ENCODE measurements at regions not wholly inside any gene's neighbourhood (a gene's known extent, or its start where the extent isn't known, plus 50 kb on each side); places are given as distances from the start of the nearest gene placed in this dataset.

DNA sequence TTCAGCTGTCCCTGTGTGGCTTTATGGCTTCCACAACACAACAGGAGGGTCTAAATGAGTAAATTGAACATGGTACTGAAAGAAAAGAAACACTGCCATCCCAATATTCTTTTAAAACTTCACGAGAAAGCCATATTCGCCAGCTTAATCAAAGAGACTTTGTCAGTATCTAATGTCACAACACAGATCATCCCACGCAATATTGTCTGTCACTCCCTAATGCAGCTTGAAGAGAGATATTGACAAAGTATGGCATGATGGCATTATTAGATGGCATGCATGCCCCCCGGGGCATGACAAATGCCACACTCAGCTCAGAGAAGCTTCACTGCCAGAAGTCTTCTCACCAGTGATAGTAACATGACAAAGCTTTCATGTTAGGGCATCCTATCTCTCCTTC is 197.8 kb downstream of the TTC8 start:
- no peak for DNase-seq

DNA sequence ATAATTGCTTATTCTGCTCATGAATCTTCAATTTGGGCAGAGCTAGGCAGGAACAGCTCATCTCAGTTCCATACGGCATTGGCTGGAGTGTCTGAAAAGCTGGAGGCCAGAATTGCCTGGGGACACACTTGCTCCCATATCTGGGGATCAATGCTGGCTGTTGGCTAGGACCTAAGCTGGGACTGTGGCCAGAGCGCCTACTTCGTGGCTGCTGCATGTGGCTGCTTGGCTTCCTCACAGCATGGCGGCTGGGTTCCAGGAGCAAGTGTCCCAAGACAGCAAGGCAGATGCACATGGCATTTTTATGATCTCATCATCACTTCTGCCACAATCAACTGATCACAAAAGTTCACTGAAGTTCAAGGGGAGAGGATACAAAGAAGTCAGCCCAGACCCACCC is 200.2 kb downstream of the TTC8 start:
- no peak for DNase-seq

GRCh38 chr14:89025561-89026236 is 201.2 kb downstream of the TTC8 start:
- no peak for DNase-seq

- peak; percentile 72 for DNase-seq
Observed at GRCh38 chr14:89027097-89027740, 202.8 kb downstream of the TTC8 start.

DNA sequence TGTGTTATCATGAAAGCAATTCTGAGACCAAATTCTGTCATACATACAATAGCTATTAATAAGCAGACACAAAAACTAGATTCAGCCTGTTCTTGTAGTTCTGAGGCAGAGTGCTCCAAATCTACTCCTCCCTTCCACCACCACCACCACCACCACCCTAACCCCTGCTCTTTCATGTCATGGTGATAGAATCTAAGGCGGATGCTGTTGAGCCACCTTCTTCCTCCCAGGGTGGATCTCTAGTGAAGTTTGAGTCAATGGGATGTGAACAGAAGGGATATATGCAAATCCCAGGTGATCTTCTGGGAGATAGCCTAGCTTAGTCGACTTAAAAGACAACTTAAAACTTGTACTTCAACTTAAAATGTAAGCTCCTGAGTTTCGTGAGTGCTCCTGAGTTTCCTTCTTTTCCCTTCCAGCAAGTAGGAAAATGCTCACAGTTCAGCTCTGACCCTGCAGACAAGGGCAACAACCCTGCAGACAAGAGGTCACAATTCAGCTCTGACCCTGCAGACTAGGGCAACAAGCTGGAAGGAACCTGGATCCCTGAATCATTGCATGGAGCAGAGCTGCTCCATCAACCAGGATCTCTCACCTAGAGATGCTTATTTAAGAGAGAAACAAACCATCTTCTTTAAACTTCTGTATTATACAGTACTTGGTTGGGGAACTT is 204.1 kb downstream of the TTC8 start:
- DNase-seq = no peak

DNA sequence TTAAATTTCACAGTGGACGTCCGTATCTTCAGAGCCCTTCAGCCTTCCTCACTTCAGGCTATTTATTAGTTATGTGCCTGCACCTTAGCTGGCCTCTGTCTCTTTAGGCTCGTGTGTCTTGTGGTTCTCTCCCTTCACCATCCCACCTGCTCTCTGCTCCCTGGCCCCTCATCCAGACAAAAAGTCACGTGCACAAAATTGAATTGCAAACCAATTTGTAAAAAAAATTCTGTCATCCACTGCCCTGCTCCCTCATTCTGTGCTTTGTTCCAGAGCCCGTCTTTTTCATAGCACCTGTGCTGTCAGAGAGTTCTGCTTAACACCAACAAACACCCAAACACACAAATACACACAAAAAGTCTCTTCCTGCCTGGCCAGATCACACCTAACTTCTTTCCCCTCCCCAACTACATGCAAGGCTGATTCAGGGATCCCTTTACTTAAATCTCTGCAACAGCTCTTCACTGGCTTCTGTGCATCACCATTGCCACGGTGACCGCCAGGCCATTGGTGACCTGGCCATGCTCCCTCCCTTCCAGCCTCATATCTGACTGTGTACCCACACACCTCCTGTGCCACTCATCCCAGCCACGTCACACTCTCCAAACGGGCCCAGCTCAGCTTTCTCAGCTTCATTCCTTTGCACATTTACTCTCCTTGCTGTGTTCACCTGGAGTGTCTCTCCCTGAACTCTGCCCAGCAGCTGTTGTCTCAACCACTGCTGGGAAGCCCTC is 205.7 kb downstream of the TTC8 start:
- DNase-seq = no peak

DNA sequence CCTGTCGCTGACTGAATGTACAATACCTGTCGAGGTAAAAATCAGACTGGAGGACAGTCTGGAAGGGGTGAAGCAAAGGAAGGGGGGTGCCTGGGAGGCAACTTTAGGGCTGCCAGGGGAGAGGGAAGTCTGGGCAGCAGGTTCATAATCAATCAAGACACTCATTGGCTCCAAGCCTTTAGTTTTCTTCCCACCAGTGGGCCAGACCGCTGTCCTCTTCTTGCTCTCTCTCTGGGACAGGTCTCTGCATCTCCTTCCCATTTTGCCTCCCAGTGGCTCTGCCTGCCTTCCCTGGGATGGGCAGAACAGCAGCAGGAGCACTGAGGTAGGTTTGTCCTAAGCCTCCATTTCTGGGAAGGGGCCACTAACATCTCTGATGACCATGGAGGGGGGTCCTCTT is 206.5 kb downstream of the TTC8 start:
- no peak for DNase-seq

DNA sequence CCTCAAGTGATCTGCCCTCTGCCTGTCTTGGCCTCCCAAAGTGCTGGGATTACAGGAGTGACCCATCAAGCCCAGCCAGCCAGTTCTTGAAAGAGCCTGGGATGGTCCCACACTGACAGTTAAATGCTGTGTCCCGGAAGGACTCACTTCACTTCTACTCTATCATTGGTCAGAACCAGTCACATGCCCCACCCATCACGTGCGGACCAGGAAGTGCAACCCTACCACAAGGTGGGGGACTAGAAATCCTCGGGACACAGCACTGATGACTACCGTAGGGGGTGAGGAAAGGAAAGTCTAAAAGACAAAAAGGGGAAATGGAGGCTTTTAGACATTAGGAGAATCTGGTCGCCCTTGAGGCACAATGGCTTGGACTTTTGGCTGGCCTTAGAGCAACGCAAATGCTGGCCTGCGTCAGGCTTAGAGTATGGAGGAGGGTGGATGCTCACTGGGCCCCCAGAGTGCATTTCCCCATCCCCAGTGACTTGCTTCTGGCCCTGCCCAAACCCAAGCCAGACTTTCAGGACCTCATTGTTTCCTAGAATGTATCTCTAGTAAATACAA is 207.7 kb downstream of the TTC8 start:
- no peak for DNase-seq

DNA sequence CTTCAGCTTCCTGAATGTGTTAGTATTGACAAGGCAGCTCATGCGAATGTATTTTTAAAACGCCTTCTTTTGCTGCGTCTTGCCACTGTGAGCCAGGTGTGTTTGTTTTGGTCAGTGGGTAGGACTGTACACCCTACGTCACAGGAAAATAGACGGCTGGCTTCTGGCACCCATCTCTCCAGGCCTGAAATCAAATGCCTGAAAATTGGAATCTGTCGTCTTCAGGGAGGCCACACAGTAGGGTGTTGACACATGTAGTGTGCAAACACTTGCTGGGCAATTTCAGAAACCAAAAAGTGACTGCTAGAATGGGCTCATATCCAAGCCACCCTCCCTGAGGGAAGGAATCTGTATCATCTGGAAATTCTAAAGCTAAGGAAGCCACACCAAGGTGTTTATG is 209.3 kb downstream of the TTC8 start:
- peak; percentile 39 for DNase-seq

DNA sequence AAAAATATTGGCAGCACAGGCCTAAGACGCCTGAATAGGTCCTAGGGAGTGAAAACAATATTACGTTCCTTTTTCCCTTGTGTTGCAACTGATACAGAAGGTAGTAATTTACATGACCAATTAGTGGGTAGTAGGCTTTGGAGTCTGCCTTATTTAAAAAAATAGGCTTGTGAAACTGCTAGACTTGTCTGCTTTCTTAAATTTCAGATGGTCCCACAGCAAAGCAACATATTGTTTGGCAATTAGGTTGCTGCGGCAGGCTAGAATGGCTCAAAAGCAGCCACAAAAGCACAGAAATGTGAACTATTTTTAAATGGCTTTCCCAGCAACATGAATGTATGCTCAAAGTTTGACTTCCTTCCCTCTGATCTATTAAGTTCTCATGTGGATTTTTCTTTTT is 211.9 kb downstream of the TTC8 start:
- DNase-seq = no peak

DNA sequence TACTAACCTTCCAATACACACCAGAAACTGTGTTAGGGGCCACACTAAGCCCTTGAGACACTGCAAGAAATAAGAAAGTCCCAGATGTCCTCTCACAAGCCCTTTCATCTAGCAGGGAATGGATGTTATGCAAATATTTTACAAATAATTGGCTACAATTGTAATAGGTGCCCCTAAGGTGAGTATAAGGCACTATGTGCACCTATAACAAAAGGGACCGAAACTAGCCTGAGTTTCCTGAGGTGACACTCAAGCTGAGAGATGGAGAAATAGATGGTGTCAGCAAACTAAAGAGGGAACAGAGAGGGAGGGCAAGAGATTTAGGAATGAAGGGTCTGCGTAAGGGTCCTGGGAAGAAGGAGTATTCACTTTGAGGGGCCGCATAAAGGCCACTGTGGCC is 212.6 kb downstream of the TTC8 start:
- DNase-seq = no peak

- no peak for DNase-seq
Observed at GRCh38 chr14:89040080-89040459, 215.6 kb downstream of the TTC8 start.

DNA sequence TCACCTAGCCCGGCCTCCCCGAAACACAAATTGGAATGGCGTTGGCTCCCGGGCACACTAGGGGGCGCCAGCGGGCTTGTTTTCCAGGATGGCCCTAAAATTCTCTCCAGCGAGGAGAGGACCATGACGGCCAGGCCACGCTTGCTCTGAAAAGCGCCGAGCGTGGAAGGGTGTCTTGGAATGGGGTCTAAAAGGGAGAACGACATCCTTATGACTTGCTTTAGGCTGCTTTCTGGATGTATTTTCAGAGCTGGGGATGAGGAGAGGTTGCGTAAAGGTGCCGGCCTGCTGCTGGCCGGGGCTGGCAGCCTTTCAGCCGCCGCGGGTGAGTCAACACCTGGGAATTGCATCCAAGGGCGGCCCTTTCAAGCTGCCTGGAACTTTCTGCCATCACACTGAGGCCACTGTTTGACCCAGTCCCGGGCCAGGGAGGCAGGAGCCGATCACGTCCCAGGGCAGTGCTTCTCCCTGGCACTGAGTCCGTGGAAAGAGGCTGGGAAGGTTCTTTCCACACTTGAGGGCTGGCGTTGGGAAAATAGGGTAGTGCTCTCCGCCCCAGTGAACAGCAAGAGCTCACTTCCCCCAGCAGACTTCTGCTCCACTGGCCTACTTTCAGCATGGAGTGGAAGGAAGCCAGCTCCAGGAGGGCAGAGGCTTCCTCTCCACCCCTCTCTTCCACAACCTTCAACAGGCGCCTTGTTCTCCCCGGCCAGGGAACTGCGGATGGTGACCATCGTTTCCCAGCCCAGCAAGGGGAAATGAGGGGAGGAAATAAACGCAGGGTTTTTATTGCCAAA is 216.2 kb downstream of the TTC8 start:
- peak; percentile 83 for DNase-seq

GRCh38 chr14:89041257-89041582 is 216.8 kb downstream of the TTC8 start:
- DNase-seq = peak; percentile 66

DNA sequence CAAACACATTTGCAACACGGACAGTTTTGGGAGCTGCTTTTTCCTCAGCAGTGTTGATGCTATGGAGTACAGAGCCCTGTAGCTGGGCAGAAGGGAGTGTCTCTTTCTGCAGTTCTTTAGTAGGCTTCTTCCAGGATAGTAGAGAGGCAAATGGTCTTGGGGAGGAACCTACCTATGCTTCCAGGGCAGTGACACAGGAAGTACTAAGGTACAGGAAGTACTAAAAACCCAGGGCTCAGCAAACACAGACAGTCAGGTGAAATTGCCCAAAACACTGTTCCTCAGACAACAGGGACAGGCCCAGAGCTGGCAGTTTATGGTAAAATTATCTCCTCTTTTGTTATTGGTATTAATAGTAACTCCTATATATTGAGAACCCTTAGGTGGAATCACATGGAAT is 217.6 kb downstream of the TTC8 start:
- DNase-seq = no peak

- DNase-seq = no peak
Observed at GRCh38 chr14:89053303-89053702, 228.9 kb downstream of the TTC8 start.

DNA sequence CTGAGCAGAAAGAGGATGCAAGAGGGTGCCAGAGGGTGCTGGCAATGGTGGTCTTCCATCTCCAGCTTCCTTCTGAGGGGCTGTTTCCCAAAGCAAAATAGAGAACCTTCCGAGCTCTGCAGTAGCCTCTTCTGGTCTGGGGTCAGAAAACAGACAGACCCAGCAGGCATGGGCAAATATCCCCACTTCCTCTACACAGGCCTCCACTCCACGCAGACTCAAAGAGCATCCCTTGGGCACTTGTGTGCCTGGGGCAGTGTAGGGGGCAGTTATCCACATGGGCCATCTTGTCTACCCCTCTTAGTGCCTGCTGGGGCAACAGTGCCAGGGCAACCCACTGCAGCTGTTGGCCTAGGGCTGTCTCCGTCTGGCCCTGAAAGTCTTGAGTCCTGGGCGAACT is 231.9 kb downstream of the TTC8 start:
- no peak for DNase-seq

DNA sequence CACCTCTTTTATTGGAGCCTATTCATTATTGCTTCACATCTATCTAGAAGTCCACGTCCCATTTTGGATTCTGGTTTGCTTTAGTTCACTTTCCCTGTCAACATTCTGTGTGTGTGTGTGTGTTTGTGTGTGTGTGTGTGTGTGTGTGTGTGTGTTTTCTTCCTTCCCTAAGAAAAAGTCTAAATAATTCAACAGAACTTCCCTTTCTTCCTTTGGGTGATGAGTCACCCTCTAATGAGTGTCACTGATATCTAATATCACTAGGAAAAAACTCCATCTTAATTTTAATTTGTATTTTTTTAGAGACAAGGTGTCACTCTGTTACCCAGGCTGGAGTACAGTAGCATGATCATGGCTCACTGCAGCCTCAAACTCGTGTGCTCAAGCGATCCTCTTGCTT is 234.2 kb downstream of the TTC8 start:
- no peak for DNase-seq

- no peak for DNase-seq
Observed at GRCh38 chr14:89060191-89060590, 235.7 kb downstream of the TTC8 start.

- DNase-seq = no peak
Observed at GRCh38 chr14:89061696-89062095, 237.2 kb downstream of the TTC8 start.

DNA sequence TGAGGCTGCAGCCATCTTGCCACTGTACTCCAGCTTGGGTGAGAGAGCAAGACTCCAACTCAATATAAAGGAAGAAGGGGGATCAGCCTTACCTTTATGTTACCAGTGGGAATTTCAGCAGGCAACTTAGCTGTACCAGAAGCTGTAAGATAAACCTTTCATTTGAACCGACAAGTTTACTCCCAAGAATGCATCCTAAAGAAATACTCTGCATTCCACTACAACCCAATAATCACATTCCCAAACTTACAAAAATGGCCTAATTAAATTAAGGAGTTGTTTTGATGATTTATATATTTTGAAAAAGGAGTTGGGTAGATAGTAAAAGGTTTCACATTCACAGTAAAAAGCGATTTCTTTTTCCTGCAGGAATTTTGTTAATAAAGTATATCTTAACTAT is 241.4 kb downstream of the TTC8 start:
- no peak for DNase-seq

DNA sequence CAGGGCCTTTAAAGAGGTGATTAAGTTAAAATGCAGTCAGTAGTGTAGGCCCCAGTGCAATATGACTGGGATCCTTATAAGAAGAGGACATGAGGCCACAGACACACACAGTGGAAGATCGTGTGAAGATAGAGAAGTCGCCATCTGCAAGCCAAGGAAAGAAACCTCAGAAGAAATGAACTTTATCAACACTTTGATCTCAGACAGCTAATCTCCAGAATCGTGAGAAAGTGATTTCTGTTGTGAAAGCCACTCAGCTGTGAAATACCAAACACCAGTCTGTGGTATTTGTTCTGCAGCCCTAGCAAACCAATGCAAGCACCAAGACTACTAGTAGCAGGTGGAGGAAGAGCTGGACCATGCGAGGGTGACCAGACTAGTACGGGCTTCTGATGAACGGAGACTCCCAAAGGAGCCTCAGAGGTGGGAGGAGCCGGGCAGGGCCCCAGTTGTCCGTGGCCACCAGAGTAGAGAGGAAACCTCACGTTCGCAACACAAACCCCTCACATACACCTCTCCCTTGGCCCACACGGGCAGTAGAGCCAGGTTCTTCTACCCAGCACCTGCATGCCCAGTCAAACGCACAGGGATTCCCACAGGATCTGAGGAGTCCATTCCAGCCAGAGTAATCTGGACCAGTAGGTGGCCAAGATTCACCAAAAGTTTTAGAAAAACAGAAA is 243.0 kb downstream of the TTC8 start:
- no peak for DNase-seq
